ENCODE measurements at regions not wholly inside any gene's neighbourhood (a gene's known extent, or its start where the extent isn't known, plus 50 kb on each side); places are given as distances from the start of the nearest gene placed in this dataset.

GRCh38 chr20:12276011-12276673, 358.4 kb downstream of the BTBD3 start:
- no peak for DNase-seq

- DNase-seq = no peak
These were observed 369.9 kb downstream of the BTBD3 start for GRCh38 chr20:12287575-12287974.

GRCh38 chr20:12289465-12289864, 371.8 kb downstream of the BTBD3 start:
- no peak for DNase-seq

GRCh38 chr20:12291386-12291785, 373.7 kb downstream of the BTBD3 start:
- DNase-seq = no peak

- DNase-seq = no peak
These were observed 376.2 kb downstream of the BTBD3 start for GRCh38 chr20:12293900-12294299.

- no peak for DNase-seq
These were observed 377.0 kb downstream of the BTBD3 start for GRCh38 chr20:12294678-12295077.

GRCh38 chr20:12305188-12305950, 387.7 kb downstream of the BTBD3 start:
- peak in 2 of 58 donors; percentile 8 to 57 for DNase-seq

- no peak for DNase-seq
These were observed 388.4 kb downstream of the BTBD3 start for GRCh38 chr20:12306107-12306506.

- DNase-seq = no peak
These were observed 393.6 kb downstream of the BTBD3 start for GRCh38 chr20:12311094-12311865.

GRCh38 chr20:12315652-12316051, 398.0 kb downstream of the BTBD3 start:
- no peak for DNase-seq

- DNase-seq = no peak
These were observed 399.1 kb downstream of the BTBD3 start for GRCh38 chr20:12316794-12317193.

- no peak for DNase-seq
These were observed 399.7 kb downstream of the BTBD3 start for GRCh38 chr20:12317433-12317832.

GRCh38 chr20:12318043-12318442, 400.4 kb downstream of the BTBD3 start:
- peak in 9 of 58 donors; percentile 3 to 41 (median 10) for DNase-seq

- DNase-seq = no peak
These were observed 404.0 kb downstream of the BTBD3 start for GRCh38 chr20:12321736-12322135.

- no peak for DNase-seq
These were observed 409.5 kb downstream of the BTBD3 start for GRCh38 chr20:12327205-12327604.

- DNase-seq = no peak
These were observed 413.5 kb downstream of the BTBD3 start for GRCh38 chr20:12331236-12331635.

- no peak for DNase-seq
These were observed 419.9 kb downstream of the BTBD3 start for GRCh38 chr20:12337601-12338000.

- no peak for DNase-seq
These were observed 428.3 kb downstream of the BTBD3 start for GRCh38 chr20:12345978-12346377.

GRCh38 chr20:12353842-12354241, 436.1 kb downstream of the BTBD3 start:
- DNase-seq = no peak

GRCh38 chr20:12354725-12355124, 437.0 kb downstream of the BTBD3 start:
- no peak for DNase-seq

- DNase-seq = no peak
These were observed 437.5 kb downstream of the BTBD3 start for GRCh38 chr20:12355185-12355584.

- DNase-seq = no peak
These were observed 440.4 kb downstream of the BTBD3 start for GRCh38 chr20:12358006-12358654.

All from anterior cingulate cortex (tissue), 58 donors.